HG03045 (cell line): ENCODE measurements at regions not wholly inside any gene's neighbourhood (a gene's known extent, or its start where the extent isn't known, plus 50 kb on each side); places are given as distances from the start of the nearest gene placed in this dataset.

Source experiments
- ATAC-seq: cut with Tn5 transposase; IDR thresholded peaks from one replicate; pipeline ENCODE4 v1.9.1; 2021; ENCODE audit warnings: mild to moderate bottlenecking, moderate library complexity; ENCODE audit not compliant: unreplicated experiment

DNA sequence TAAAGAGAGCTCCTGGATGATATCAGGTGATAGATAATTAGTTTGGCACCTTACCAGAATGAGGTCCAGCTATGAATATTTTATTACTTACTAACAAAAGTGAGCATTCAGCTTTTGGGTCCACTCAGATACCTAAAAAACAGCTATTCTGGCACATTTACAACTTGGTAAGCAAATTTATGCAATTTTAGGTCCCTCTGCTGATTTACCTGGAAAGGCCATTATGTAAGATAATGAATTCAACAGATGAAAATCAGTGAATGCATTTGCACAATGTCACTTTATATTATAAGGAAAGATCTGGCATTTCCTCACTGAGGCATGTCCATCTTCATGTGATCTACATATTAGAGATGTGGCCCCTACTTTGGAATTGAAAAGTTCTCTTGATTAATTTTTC, 517.0 kb downstream of the SPRY1 start:
- no peak for ATAC-seq

DNA sequence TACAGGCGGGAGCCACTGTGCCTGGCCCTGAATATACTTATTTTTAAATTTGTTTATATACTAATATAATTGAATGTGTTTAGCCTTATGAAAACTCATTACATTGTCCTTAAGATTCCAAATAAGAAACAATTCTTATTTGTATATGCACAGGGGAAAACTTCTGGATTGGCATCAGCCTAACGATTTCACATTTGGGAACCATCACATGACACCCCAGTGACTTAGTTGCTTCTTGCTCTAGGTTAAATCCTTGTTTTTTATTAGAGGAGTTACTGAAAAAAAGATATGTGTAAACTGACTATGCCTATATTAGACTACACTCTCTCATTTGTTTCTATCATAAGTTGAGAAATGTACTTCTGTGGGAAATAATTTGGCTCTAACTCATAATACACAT, 520.2 kb downstream of the SPRY1 start:
- no peak for ATAC-seq

DNA sequence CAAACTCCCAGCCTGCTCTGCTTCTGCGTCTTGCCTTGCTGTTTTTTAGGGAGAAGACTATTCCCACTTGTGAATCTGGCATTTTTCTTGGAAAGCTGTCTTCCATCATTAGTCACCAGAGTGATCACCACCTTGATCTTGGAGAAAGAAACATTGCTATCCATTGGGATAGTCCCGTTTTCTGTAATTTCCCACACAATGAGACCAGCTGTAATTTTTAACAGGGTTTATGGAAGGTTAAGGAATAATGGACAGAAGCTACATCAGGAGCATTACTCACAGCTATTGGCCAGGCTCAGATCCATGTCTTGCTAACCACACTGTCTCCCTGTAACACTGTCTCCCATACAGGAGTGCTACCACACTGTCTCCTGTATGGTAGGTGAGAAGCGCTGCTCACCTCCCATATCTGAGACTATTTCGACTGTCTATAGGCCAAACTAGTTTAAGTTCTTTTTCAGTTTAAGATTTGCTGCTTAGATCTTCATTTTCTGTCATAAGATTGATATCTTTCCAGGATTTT, 523.0 kb downstream of the SPRY1 start:
- no peak for ATAC-seq

DNA sequence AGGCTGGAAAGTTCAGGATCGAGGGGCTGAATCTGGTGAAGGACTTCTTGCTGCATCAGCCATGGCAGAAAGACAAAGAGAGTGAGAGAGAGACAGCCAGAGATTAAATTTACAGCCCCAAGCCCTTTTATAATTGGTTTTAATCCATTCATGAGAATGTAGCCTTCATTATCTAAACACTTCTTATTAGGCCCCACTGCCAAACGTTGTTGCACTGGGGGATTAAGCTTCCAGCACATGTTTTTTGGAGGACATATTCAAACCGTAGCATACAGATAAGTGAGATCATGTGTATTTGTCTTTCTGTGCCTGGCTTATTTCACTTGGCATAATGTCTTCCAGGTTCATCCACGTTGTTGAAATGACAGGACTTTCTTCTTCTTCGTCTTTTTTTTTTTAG, 524.7 kb downstream of the SPRY1 start:
- no peak for ATAC-seq

DNA sequence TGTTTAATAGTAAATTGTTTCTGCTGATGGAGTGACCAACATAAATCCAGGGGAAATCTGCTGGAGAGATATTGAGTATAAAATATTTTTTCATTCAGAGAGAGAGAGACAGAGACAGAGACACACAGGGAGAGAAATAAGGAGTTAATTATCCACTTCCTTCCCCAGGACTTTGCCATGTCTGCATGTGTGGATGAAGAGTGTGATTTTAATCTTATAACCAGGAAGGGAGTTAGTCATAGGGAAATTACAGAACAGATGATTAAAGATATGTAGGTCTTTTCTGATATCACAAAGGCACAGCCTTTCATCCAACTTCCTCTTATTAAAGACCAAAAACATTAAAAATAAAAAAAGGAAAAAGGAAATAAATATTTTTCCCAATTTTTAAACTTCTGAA, 526.3 kb downstream of the SPRY1 start:
- no peak for ATAC-seq

DNA sequence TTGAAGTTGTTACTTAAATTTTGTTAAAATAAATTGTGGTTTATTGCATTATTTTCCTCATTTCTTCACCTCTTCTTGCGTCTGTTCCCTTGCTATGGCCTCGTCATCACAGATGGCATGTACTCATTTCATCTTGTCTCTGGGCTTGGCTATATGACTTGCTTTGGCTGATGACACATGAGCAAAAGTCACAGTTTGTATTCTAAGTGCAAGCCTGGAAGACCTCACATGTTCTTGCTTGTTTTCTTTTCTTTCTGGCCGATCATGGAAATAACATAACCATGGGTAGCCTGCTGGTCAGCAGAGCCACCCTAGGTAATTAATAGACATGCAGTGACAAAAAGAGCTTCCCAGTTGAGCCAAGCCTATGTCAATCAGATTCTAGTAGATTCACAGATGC, 527.9 kb downstream of the SPRY1 start:
- no peak for ATAC-seq

DNA sequence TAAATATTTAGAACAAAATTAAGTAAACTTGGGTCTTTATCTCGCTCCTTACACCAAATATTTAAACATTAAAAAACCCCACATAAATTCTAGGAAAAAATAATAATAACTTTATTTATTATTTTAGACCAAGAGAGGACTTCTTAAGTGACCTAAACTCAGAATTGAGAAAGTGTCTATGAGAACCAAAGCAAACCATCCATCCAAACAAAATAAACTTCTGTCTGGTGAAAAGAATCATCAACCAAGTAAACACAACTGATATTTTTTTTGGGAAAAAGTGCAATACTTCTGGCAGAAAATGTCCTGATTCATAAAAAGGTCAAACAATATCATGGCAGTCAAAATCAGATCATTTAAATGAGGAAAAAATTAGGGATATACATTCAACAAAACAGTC, 533.0 kb downstream of the SPRY1 start:
- no peak for ATAC-seq

DNA sequence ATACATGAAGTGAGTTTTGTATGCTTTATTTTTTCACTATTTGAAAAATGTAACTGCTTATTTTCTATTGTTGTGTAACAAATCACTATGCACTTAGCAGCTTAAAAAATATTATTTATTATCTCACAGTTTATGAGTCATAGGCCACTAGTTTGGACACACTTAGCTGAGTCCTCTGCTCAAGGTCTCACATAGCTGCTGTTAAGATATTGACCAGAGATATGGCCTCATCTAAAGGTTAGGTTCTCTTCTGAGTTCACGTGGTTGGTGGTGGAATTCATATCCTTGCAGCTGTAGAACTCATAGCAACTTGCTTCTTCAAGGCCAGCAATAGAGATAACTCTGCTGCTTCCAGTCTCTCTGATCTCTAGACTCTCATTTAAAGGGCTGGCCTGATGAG, 534.4 kb downstream of the SPRY1 start:
- ATAC-seq: no peak

DNA sequence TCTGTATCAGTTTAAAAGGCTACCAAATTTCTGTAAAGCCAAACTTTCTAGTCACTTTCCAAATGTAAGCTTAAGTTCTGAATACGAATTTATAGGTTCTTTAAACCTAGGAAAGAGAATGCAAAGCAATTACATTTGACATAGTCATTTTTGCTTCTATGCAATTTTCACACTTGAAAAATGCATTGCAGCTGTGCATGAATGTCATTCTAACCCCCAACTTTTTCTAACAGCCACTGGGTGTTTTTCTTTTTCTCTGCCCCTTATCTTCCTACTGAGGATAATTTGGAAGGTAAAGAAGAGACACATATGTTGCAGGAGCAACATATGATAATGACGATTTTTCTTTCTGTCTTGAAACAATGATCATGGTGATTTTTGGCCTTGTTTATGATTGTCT, 537.5 kb downstream of the SPRY1 start:
- no peak for ATAC-seq

DNA sequence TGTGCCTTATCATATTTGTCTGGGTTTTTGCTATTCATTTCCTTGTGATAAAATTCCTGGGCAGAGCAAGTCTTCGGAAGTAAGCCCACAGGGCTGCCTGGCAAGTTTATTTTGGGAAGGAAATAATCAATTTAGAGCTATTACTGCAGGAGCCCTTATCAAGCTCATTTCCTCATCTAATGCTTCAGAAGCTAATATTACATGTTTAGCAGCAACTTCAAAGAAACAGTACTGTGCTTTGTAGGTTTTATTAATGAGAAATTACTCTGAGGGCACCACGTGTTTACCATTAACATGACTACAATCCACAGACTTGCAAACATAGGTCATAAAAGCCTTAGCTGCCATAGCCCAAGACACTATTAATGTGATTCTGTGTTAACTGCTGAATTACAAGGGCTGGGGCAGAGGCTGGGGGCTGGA, 540.0 kb downstream of the SPRY1 start:
- ATAC-seq: no peak

DNA sequence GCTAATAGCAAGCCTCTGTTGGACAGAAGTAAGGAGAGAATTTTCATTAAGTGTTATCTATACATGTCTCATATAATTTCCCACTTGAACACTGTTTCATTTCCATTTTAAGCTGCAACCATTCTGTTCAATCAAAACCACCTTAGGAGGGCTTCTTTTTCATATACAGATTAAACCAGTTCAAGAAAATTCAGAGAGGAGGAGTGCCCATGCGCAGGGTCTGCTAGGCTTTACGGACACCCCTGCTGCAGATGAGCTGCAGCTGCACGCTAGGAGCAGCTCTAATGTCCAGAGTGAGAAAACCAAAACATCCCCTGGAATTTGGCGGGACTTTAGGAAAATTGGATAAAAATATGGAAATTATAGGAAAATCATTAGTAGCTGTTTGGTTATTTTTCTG, 541.0 kb downstream of the SPRY1 start:
- ATAC-seq: no peak

DNA sequence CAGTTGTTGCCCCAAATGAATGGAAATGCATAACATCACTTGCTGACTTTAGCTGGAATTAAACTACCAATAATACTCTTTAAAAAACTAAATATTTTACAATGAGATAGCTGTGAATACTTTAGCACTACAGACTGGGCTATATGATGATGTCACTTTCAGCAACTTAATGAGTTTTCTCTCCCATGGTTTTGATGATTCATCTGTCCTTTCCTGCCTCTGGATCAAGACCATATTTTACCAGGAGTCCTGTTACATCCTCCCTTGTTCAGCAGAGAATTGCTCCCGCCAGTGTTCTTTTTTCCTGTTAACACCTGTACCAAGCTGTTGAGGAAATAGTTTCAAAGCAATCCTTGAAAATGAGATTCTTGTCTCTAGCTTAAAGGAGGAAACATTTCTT, 543.0 kb downstream of the SPRY1 start:
- ATAC-seq: no peak

DNA sequence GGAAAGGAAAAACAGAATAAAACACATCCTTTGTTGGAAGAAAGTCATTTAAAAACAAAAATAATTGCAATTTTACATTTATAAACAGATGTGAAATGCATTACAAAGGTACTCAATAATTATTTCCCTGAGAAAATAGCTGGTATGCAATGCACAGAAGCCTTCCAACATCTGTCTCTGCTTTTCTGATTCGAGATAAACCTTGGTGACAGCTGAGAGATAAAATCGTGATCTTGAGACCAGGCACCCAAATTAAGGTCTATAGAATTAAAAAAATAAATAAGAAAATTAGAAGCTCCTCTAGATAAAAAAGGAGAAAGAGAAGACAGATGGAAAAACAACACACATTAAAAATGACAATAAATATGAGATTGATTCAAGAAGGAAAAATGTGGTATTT, 544.0 kb downstream of the SPRY1 start:
- no peak for ATAC-seq

DNA sequence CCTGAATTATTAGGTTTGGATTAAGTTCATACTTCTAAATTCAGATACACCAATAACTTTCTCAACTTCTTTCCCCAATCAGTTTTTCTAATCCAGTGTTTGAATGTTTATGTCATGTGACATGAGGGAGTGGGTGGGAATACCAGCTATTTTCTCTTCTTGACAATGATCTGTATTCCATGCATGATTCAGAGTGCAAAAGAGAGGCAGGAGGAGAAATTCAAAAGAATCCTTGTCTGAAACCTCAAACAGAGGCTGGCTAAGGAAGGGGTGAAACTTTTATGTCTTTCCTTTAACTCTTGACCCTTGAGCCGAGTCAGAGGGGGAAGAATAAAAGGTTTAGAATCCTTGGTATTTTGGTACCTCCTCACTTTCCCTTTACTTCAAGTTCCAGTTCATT, 544.7 kb downstream of the SPRY1 start:
- ATAC-seq: no peak

DNA sequence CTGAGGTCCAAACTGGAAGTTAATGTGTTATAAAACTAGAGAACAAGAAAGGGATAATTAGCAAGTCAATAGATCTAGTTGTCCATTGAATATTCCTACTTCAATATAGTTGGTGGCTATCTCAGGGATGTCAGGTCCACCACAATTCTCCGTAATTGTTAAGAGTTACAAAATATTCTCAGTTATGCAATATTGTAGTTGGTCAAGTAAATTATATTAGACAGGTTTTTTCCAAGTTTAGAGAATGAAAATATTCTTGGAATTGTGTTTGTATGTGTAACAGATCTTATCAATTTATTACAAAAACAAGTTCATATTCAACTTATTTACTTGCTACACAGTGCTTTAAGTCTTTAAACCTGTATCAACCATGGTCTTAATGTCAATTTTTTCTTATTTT, 547.4 kb downstream of the SPRY1 start:
- ATAC-seq: no peak

DNA sequence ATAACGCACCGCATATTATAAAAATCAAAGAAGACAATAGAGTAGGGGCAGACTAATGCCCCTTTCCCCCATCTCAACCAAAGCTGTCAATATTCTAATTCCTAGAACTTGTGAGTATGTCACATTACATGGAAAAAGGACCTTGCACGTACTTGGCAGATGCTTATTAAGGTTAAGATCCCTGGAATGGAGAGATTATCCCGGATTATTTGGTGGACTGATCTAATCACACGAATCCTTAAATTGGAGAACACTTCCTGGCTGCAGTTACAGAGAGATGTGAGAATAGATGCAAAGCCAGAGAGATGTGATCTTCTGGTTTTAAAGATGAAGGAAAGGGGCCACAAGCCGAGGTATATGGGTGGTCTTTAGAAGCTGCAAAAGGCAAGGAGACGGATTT, 548.7 kb downstream of the SPRY1 start:
- ATAC-seq: no peak

DNA sequence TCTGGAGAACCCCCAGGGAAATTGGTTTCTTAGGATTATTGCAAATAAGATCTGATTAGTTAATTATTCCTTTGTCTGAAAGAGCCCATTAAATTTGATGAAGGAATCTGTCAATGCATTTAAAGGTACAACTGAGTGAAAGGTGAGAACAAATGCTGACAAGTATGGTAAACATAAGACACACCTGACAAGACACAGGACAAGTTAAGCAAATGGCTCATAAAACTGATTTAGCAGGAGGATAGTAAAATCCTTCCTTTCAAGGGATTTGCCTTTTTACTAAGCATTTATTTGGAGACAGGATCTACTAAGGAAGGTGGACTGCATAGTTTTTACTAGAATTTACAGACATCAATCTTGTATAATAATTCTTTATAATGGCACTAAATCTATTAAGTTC, 553.9 kb downstream of the SPRY1 start:
- no peak for ATAC-seq

DNA sequence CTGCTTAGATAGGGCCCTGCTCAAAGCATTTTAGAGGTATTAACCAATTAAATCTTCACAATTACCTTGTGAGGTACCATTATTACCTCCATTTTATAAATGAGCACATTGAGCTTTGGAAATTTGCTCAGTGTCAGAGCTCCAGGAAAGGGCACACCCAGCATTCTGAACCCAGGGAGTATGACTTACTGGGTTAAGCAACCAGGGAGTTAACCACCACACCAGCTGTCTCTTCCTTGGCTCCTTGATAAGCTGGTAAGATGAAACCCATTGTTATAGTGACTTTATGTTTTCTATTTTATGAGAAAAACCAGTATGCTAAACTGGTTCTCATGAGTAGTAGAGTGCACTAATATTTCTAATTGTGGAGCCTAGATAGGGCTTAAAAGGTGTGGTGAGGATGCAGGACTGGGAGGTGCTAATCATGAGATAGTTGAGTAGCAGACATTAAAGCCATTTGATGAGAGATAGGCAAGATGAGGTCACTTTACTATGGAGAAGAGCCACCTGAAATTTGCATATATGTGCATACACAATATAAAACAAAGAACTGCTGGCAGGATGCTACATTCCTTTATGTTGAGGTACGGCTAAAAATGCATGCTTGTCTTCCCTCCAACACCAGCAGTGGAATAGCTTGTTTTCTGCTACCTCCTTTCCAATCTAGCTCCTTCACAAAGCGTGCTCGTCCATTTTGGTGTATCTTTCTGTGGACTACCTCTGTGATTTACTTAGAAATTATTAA, 556.1 kb downstream of the SPRY1 start:
- ATAC-seq: no peak

DNA sequence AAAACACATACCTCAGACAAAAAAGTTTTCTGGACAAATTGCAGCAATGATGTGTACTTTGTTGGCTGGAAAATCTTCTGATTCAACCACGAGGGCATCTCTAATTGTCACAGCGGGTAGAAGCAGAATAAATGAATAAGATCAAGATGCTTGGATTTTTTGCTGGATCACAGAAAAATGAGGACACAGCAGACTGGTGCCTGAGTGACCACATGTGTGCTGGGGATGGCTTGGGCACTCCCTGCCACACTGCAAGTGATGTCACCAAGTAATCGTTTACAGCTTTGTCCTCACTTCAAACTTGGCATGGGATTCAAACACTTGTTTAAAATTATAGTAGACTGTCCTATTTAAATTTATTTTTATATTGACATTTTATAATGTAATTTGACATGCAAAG, 557.0 kb downstream of the SPRY1 start:
- ATAC-seq: no peak

DNA sequence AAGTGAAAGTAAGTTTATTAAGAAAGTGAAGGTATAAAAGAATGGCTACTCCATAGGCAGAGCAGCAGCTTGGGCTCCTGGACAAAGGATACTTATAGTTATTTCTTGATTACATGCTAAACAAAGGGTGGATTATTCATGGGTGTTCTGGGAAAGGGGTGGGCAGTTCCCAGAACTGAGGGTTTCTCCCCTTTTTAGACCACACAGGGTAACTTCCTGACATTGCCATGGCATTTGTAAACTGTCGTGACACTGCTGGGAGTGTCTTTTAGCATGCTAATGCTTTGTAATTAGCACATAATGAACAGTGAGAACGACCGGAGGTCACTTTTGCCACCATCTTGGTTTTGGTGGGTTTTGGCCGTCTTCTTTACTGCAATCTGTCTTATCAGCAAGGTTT, 557.6 kb downstream of the SPRY1 start:
- no peak for ATAC-seq

DNA sequence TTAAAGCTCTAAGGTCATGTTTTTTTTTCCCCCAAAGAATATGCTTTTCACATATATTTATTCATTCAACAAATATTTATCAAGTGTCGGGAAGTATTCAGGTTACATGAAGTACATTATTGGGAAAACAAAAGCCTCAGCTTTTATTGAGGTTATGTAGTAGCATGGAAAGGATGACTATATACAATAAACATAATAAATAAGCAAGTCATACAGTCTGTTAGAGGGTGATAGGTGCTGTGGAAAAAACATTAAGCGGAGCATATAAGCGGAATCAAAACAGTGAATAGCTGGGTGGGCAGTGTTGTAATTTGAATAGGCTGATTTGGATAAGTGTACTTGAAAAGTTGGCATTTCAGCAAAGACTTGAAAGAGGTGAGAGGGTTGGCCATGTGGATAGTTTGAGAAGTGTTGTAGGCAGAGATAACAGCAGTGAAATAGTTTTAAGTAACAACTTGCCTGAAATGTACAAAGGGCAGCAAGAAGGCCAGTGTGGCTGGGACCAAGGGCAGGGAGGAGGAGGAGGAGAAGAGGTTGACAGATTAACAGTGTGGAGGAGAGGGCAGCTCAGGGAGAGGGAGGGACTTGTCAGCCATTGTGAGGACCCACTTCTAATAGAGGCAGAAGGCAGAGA, 558.7 kb downstream of the SPRY1 start:
- ATAC-seq: no peak

DNA sequence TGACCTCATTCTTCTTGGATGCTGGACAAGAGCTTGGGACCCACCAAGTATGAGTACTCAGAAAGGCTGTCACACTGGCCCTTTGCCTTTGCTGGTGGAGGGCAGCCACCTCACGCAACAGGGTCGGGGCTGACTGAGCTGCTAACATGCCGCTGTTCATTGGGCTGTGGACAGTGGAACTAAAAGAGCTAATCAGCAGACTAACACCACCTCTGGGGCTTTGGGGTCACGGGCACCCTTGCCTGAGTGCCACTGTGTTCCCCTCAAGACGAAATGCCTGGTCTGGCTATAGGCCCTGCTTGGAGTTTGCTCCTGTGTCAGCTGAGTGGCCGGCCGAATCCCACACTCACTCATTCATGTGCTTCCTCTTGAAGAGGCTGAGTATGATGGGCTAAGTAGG, 559.6 kb downstream of the SPRY1 start:
- no peak for ATAC-seq
